NT2/D1 (cell line): ENCODE measurements at regions not wholly inside any gene's neighbourhood (a gene's known extent, or its start where the extent isn't known, plus 50 kb on each side); places are given as distances from the start of the nearest gene placed in this dataset.

Source experiments
- SUZ12 ChIP-seq: IDR thresholded peaks from 2 replicates; pipeline ENCODE4 v1.6.1; 2011; ENCODE audit not compliant: insufficient read length, insufficient read depth; ENCODE audit errors: extremely low read depth
- YY1 ChIP-seq: IDR thresholded peaks from 2 replicates; pipeline ENCODE4 v1.6.1; 2011; ENCODE audit not compliant: insufficient read length, insufficient read depth
- ZNF274 ChIP-seq: IDR thresholded peaks from 2 replicates; pipeline ENCODE4 v1.6.1; 2011; ENCODE audit warnings: mild to moderate bottlenecking, low read depth, low read length

DNA sequence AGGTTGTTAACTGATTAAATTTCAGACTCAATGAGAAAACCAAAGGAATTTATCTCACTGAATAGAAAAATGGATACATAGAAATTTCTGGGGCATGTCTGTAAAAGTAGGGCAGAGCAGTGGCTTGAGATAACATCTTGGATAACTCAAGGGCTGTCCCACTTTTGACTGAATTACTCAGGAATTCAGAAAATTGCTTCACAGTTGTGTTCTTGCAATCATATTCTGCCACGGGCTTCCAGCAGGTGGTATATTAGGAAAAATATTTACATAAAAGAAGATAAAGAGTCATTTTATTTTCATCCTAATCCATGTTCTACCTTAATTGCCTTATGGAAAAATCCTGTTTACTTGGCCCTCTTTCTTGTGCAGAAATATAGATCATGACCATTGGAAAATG, 156.4 kb upstream of the AKIRIN2 start:
- TF ChIP-seq SUZ12 (no peak), YY1 (no peak), ZNF274 (no peak)
